ENCODE measurements at regions not wholly inside any gene's neighbourhood (a gene's known extent, or its start where the extent isn't known, plus 50 kb on each side); places are given as distances from the start of the nearest gene placed in this dataset.

GRCh38 chr2:240349133-240350005, 86.1 kb upstream of the GPC1 start:
- DNase-seq = no peak

GRCh38 chr2:240350006-240350355, 85.5 kb upstream of the GPC1 start:
- DNase-seq = no peak

- no peak for DNase-seq
Observed at GRCh38 chr2:240350696-240351087, 84.8 kb upstream of the GPC1 start.

GRCh38 chr2:240351088-240351741, 84.2 kb upstream of the GPC1 start:
- no peak for DNase-seq

DNA sequence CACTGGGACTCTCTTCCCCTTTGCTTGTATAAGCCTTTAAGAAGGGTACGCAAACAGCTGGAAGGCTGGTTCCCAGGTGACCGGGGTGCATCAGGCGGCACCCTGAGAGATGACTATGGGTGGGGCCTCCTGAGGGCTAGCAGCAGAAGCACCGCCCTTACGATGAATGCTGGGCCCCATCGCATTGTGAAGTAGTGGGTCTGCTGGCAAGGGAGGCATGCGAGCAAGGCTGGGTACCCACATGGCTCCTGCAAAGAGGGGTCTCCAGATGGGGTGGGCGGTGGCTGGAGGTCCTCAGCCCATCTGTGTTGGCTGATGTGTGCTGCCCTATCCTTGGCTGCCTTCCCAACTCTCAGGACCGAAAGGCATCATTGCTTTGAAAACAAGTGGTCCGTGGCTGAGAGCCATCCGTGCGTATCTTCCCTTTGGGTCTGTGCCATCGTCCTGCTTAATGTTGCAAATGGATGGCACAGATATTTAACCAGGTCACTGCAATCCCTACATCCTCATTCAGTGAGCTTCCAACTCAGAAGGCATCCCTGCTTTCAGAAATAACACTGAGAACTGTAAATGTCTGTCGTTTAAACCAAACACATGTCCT, 83.5 kb upstream of the GPC1 start:
- DNase-seq = no peak

DNA sequence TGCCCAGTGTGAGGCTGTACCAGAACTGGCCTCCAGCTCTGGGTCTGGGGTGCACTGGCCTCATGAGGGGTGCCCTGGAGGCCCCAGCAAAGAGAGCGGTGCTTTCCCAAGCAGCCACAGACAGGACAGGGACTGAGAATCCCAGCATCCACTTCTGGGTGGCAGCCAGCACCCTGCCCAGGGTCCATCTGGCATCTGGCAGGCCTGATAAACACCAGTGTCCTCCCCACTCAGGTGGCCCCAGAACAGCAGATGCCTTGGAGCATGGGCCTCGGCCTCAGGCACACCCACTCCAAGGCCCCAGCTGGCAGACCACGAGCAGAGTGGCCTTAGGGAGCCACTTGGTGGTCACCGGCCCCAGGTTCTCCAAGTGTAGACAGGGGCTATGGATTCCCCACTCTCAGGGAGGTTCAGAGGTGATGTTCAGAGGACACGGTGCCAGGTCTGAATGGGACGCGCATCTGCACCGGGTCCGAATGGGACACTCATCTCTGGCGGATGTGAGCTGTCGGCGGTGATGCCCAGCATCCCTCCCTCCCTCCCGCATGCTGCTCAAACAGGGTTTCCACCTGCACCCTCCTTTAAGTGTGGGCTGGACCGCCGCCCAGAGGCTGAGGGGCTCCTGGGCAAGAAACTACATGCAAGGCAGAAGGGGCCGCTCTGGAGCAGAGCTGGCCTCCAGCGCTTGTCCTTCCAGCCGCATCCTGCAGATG, 82.2 kb upstream of the GPC1 start:
- no peak for DNase-seq

GRCh38 chr2:240353944-240354343, 81.5 kb upstream of the GPC1 start:
- no peak for DNase-seq

- DNase-seq = no peak
Observed at GRCh38 chr2:240355001-240355891, 80.2 kb upstream of the GPC1 start.

DNA sequence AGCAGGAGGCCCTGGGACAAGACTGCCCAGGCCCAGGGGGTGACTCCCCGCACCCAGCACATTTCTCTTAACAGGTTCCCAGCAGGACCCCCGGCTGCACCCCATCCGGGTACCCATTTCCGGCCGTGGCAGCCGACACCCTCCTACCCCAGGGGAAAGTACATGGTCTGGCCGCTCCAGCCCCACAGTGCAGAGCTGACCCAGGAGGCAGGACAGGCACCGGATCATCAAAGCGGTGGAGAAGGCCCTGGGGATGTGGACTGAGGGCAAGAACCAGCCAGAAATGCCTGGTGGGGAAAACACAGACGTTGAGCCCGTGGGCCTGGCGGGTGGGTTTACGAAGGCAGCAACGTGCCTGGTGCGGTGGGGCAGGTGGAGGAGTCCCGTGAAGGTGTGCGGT, 79.5 kb upstream of the GPC1 start:
- DNase-seq = no peak

DNA sequence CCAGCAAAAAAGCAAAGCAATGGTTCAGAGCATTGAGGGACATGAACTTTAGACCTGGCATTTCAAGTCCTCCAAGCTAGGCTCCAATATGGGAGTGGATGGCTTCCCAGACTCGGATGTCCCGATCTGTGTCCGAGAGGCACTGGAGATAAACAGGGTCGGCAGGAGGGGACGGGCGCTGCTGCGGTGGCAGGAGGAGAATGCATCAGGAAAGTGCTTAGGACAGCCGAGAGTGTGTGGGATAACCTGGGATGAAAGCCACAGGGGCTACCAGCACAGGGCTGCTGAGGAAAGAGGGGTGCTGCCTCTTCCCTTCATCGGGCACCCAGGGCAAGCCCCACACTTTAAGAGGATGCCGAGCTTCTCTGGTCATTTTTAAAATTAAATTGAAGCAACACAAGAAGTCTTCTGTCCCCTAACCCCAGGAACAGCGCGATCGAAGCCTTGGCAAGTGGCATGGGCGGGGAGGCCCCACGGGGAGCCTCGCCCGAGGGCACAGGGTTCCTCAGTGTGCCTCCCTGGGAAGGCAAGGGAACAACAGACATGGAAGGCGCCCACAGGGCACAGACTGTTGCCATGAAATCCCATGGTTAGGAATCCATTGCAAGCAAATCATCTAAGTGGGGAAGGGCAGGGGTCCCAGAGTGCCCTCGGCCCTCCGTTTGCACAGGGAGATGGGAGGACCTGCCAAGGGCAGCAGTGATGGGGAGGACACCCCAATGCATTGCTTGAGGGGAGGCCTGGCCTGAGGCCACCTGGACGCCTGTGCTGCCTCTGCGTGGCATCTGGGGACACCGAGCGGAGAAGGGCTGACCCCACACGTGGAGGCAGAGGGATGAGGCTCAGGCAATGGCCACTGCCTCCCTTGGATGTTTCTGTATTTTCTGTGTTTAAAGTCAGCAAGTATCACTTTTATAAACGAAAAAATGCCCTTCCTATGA, 78.5 kb upstream of the GPC1 start:
- no peak for DNase-seq

DNA sequence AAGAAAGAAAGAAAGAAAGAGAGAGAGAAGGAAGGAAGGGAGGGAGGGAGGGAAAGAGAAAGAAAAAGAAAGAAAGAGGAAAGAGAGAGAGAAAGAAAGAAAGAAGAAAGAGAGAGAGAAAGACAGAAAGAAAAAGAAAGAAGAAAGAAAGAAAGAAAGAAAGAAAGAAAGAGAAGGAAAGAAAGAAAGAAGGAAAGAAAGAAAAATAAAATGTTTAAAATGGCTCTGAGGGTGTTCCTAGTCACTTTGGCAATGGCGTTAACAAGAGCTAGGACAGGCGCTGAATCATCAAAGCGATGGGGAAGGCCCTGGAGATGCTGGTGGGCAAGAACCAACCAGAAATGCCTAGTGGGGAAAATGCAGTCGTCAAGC, 77.8 kb upstream of the GPC1 start:
- no peak for DNase-seq

GRCh38 chr2:240358080-240358479, 77.4 kb upstream of the GPC1 start:
- DNase-seq = no peak

- no peak for DNase-seq
Observed at GRCh38 chr2:240358821-240359397, 76.6 kb upstream of the GPC1 start.

DNA sequence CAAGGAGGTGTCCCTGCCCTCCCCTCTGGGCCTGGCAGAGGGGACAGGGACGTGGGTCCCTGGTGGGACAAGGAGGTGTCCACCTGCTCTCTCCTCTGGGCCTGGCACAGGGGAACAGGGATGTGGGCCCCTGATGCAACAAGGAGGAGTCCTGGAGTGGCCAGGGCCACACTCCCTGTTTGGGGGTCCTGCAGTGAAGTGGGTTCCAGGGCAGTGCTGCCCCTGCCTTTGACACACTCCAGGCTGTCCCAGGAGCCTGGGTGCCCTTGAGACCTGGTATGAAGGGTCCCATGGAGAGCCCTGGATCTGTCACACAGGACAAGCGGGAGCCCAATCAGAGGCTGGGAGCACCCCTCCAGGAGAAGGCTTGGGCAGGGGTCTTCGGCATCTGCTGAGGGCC, 75.8 kb upstream of the GPC1 start:
- no peak for DNase-seq

GRCh38 chr2:240360645-240361475, 74.6 kb upstream of the GPC1 start:
- DNase-seq = no peak

GRCh38 chr2:240362216-240362755, 73.2 kb upstream of the GPC1 start:
- DNase-seq = no peak

- DNase-seq = no peak
Observed at GRCh38 chr2:240362826-240363745, 72.4 kb upstream of the GPC1 start.

- DNase-seq = no peak
Observed at GRCh38 chr2:240363746-240364581, 71.5 kb upstream of the GPC1 start.

Measured in suppressor macrophage treated with lipopolysaccharide for 4 hours (primary cell).